ENCODE measurements at regions not wholly inside any gene's neighbourhood (a gene's known extent, or its start where the extent isn't known, plus 50 kb on each side); places are given as distances from the start of the nearest gene placed in this dataset.
A peak's percentile ranks its signal among the peaks of the same experiment; 100 is the strongest.
"Not testable (repeated sequence)": the region's sequence is repeated elsewhere in the genome, so short reads cannot be mapped to it uniquely, and the experiment has no call there.

DNA sequence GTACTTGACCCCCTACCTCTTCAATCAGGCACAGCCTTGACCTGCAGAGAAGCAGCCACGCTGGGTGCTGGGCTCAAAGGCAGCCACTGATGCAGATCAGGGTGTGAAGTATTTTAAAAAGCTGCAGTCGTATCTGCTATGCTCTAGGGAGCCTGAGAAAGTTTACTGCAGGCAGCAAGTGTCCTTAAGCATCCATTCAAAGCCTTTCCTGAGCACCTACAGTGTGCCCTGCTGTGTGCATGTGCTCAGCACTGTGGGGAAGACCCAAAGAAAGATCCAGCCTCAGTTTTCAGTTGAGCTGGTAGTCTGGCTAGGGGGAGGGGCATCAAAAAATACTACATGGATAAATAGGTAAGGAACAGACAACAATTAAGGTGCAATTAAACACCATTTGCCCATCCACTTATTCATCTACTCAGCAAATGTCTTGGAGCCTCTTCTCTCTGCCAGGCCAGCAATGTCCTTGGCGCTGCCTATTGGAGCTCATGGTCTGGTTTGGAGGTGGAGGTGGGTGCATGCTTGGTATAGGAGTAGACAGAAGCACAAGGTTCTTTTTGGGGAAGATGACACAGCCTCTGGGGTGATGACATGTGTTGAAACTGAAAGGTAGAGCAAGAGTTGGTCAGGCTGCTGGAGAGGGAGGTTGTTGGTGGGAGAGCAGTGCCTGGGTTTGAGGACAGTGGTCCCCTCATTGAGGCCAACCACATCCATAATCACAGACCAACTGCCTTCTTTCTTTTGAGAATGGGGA lies 85.9 kb upstream of the PRR23C start:
- intact Hi-C loops (cut with DNase I) = no loop called here
- DNase-seq (ENCODE audit: low spot score) = no peak

DNA sequence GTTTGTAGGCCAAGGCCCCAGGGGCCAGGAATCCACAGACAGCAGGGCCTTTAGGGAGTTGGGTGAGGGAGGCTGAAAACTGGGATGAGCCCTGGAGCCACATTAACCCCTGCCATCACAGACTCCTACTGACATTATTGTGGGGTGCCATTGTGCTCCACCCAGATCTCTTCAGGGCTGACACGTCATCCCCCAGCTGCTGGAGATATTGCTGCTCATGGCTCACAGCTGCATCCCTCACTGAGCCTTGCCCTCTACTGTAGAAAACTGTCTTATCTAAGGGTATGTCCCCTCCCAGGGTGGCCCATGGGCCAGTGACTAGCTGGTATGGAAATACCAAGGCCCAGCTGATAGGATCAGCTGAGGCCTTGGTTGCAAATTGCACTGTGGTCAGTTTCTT lies 87.3 kb upstream of the PRR23C start:
- intact Hi-C loops (cut with DNase I) = no loop called here
- no peak for DNase-seq (ENCODE audit: low spot score)

DNA sequence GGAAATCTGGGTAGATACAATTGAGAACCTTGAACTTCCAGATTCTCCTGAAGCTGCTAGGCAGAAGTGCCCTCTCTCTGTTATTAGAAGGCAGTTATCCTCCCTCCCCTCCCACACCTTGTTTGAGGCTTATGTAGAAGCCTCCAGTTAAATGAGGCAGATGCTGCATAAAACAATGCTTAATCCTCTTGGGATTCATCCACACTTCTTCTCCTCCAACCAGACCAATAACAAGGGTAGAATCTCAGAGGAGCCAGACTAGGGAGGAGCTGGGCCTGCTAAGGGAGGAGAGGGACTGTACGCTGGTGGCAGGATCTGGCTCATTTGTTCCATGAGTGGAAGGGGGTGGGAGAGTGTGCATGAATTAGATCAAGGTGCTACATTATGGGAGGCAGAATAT lies 88.3 kb upstream of the PRR23C start:
- intact Hi-C loops (cut with DNase I) = no loop called here
- DNase-seq (ENCODE audit: low spot score) = no peak

DNA sequence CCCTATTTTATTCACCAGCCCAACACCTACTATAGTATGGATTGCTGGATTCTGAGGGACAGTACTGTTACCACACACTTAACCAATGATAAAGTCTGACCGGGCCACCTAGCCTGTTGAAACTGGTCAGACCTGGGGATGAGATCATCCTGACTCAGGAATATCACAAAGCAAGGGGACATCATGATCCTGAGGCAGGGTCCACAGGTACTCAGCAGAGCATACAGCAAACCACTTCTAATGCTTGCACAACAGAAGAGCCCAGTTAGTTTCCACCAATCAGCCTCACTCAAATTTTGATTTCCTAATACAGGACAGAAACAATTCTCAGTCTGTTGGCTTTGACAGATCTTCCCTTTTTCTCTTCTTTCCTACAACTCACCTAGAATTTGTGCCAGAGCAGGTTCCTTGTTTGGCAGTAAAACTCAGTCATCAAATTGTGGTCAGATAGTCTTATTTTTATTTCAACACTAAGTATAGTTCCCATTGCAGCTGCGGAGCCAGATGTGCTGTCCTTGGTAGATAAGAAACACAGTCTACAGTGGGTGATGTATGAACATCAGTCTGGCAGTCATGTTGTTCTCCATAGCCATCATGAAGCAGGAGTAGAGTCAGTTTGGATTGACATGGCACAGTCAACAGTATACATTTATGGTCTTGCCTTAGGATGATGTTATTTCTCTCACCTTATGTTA lies 90.1 kb upstream of the PRR23C start:
- DNase-seq (ENCODE audit: low spot score) = peak; percentile 9
- intact Hi-C loops (cut with DNase I) = no loop called here

DNA sequence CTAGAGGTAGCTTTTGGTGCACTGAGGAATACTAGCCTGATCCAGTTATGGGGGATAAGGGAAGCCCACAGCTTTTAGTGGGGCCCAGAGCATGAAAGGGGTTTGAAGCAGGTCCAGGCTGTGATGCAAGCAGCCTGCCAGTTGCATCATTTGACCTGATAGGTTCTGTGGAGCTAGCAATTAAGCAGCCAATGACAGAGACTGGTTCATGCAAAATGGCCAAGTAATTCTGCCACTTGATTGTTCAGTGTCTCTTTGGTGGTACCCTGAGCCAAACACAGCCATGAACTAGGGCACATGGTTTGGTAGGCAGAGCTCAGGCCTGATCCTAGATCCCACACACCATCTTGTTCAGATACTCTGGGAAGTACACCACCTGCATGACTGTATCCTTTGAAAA lies 91.0 kb upstream of the PRR23C start:
- intact Hi-C loops (cut with DNase I) = no loop called here
- DNase-seq (ENCODE audit: low spot score) = peak; percentile 12

DNA sequence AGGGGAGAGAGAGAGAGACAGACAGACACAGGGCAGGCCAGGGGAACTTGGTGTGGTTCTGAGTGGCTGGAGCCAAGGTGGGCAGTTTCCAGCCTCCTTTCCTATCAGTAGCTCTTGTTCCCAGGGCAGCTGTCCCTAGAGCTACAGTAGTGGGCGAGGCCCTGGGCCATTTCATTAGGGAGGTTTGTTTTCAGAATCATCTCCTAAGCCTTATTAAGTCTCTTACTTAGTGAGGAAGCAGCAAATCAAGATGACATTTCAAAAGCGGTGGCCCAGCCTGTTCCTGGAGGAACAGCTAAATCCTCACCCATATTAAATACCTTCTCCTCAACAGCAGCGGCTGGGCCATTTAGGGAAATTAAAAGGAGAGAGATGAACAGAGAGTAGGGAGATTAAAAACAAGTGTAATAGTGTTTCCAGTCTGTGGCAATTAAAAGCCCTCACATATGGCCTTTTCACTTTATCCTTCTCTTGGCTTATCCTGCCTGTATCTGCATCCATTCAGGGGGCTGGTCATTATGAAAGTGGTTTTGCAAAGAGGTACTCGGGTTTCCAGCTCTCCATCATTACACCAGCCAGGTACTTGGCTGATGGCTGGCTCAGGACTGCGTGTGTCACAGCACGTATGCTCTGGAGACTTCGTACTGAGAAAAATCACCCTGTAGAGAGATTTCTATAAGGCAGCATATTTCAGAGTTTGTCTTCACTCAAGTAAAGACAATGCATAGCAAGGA lies 91.9 kb upstream of the PRR23C start:
- DNase-seq (ENCODE audit: low spot score) = peak; percentile 31
- intact Hi-C loops (cut with DNase I) = no loop called here

DNA sequence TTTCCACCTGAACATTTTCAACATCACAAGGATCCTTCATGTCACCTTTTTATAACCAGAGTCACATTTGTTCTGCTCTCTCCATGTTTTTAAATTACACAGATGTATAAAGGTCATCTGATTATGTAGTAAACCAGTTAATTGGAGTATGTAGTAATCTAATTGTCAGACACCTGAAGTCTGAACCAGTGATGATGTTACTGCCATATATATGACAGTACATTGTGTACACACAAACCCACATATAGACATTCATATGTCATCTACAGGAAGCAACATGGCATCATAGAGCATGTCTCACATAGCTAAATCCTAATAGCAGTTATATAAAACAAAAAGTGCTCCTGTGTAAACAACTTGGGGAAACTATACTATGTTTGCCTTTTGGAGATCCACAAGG lies 95.9 kb upstream of the PRR23C start:
- intact Hi-C loops (cut with DNase I) = no loop called here

DNA sequence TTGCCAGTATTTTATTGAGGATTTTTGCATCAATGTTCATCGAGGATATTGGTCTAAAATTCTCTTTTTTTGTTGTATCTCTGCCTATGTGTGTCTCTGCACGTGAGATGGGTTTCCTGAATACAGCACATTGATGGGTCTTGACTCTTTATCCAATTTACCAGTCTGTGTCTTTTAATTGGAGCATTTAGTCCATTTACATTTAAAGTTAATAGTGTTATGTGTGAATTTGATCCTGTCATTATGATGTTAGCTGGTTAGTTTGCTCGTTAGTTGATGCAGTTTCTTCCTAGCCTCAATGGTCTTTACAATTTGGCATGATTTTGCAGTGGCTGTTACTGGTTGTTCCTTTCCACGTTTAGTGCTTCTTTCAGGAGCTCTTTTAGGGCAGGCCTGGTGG lies 101.3 kb upstream of the PRR23C start:
- DNase-seq (ENCODE audit: low spot score); intact Hi-C loops (cut with DNase I): not testable (repeated sequence)

More for the DNA sequence above, 95.9 kb upstream of the PRR23C start:
- DNase-seq (ENCODE audit: low spot score) = no peak

DNA sequence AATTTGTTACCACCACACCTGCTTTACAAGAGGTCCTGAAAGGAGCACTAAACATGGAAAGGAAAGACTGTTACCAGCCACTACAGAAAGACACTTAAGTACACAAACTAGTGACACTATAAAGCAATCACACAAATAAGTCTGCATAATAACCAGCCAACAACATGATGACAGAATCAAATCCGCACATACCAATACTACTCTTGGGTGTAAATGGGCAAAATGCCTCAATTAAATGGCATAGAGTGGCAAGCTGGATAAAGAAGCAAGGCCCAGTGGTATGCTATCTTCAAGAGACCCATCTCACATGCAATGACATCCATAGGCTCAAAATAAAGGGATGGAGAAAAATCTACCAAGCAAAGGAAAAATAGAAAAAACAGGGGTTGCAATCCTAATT lies 106.8 kb upstream of the PRR23C start:
- intact Hi-C loops (cut with DNase I) = no loop called here
- no peak for DNase-seq (ENCODE audit: low spot score)

DNA sequence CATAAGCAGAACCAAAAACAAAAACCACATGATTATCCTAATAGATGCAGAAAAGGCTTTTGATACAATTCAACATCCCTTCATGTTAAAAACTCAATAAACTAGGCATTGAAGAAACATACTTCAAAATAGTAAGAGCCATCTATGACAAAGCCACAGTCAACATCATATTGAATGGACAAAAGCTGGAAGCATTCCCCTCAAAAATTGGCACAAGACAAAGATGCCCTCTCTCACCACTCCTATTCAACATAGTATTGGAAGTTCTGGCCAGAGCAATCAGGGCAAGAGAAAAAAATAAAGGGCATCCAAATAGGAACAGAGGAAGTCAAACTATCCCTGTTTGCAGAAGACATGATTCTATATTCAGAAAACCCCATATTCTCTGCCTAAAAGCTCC lies 108.7 kb upstream of the PRR23C start:
- intact Hi-C loops (cut with DNase I); DNase-seq (ENCODE audit: low spot score): not testable (repeated sequence)

DNA sequence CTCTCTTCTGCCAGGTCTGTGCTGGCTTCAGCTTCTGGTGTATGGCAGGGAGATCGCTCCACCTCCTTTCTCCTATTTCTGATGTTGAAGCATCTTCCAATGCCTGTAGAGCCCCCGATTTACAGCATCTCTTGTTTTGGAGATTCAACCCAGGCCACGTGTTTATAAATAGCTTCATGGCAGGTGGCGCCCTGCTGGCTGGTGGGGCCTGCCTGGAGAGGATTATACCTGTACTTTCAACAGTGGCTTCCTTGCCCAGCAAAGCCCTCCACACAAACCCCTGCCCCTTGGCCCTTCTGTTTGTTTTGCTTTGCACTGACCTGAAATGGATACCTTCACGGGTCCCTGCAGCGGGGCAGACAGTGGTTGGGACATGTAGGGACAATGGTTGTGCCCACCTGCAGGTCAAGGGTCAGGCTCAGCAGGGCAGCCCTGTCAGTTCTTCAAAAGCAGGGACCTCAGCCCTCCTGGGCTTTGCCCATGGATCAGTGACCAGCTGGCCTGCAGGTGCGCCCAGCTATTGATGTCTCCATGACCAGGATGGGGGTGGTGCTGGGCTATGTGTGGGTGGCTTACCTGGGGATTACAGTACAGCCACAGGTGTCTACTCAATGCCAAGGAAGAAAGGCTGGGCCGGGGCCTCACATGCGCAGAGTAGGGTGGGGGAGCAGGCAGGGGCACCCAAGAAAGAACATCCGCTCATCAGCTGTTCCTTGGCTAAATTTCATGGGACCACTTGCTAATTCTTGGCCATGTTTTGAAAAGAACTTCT lies 112.7 kb upstream of the PRR23C start:
- intact Hi-C loops (cut with DNase I) = no loop called here
- DNase-seq (ENCODE audit: low spot score) = no peak

DNA sequence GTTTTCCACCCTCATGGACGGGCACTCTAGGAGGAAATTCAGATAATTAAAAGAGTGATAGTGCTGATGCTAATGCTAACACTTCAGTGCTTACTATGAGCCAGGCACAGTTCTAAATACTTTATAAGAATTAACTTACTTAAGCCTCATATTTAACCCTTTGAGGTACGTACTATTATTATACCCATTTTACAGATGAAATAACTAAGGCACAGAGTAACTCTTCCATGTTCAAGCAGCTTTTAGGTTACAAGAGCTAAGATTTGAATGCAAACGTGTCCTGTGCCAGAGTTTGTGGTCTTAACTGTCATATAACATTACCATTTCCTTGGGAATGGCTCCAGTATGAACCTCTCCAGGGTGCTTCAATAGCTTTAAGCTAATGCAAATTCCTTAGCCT lies 114.7 kb upstream of the PRR23C start:
- DNase-seq (ENCODE audit: low spot score) = no peak
- intact Hi-C loops (cut with DNase I) = no loop called here

DNA sequence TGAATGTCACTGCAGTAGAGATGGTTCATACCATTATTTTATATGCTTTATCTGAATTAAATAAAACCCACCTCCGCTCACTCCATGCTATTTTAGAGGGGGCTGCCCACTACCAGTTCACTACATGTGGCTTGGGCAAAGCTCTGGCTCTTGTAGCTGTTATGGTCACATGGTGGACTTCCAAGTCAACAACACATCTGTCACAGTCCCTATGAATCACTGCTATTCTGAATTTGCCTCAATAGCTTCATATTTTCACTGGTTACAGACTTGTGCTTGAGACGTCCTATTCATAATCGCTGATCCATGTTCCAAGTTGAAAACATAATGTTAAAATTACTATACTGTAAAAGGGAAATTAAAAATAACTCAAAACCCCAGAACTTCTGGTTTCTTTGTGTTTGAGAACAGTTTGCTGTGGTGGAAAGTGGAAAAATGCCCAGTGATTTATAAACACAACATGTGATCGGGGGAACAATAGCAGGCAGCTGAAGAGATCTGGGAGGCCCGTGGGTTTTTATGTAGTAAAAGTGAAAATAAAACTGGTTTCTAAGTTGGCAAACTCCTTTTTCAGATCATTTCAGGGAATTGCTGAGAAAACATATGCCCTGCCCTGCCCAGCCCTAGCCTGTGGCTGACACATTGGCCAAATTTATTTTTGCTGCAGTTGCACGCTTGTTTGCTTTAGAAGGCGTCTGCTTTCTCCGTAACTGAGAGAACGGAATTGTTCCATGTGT lies 128.8 kb upstream of the PRR23C start:
- intact Hi-C loops (cut with DNase I) = no loop called here

DNA sequence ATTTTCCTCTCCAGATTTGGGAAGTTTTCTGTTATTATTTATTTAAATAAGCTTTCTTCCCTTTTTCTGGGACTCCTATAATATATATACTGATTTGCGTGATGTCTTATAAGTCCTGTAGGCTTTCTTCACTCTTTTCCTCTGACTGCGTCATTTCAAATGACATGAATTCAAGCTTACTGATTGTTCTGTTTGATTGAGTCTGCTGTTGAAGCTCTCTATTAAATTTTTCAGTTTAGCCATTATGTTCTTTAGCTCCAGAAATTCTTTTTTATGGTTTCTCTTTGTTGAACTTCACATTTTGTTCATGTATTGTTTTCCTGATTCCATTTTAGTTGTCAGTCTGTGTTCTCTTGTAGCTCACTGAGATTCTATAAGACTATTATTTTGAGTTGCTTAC lies 135.8 kb upstream of the PRR23C start:
- intact Hi-C loops (cut with DNase I) = no loop called here
- no peak for DNase-seq (ENCODE audit: low spot score)

More for the DNA sequence above, 128.8 kb upstream of the PRR23C start:
- no peak for DNase-seq (ENCODE audit: low spot score)

DNA sequence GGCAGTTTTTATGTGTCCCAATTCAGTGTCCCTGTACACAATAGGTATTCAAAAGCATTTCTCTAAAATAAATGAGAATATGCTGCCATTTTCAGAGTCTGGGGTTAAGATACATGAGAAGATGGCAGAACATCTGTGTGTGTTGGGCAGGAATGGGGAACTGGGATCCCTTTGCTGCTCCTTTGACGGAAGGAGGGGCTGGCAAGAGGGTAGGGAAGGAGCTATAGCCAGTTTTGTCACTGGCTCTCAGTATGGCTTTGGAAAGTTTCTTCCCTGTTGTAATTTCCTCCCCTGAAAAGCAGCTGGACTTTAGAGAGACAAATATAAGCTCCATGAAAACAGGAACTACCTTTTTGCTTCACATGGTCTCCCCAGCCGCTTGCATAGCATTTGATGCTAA lies 137.5 kb upstream of the PRR23C start:
- no peak for DNase-seq (ENCODE audit: low spot score)

DNA sequence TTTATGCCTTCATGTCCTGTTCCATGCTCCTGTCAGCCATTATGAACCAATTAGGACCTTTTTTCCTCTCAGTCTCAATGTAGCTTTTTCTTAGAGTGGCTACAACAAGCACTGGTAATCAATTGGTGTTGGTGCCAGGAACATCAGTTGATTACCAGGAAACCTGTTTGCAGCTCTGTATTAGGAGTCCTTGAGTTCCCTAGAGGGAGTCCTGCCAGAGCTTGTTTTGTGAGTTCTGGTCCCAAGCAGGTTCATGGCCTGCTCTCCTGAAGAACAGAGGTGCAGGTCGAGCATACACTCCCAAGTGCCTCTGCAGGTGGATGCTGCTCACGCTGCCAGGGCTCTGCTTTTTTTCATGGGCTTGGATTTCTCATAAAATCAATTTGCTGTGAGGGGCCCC lies 137.9 kb upstream of the PRR23C start:
- intact Hi-C loops (cut with DNase I) = no loop called here

More for the DNA sequence above, 137.5 kb upstream of the PRR23C start:
- intact Hi-C loops (cut with DNase I) = no loop called here

DNA sequence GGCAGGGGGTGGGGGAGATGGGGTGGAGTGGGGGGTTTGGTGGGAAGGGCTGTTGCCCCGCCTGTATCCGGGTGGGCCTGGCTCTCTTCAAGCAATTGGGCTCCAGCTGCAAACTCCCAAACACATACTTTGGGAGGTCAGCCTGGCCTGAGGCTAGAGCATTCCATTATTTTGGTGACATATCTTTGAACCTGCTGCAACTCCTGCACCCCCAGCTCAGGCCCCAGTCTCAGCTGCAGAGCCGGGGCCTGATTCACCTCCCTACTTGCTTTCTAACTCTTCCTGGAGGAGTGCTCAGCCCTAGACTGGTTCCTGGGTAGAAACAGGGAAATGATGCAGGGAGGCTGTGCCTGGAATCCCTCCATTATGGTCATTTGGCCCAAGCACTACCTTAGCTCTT lies 140.8 kb upstream of the PRR23C start:
- DNase-seq (ENCODE audit: low spot score) = no peak
- intact Hi-C loops (cut with DNase I) = no loop called here

More for the DNA sequence above, 137.9 kb upstream of the PRR23C start:
- DNase-seq (ENCODE audit: low spot score) = no peak

DNA sequence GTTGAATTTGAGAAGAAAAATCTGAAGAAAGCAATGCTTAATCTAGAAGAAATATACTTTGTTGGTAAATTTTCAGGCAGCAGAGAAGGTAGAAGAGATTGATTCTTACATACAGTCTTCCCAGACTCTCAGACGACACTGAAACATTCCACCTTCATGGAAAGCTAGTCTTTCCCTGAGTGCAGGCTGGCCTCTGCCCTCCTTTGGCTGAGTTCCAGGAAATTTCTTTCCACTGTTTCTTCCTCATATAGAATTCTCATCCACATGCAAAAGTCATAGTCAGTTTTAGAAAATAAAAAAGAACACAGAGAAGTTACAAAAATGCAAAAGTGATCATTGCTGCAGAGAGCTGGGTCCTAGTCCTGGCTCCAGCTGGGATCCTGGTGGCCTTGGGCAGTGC lies 142.5 kb upstream of the PRR23C start:
- intact Hi-C loops (cut with DNase I) = no loop called here
- no peak for DNase-seq (ENCODE audit: low spot score)

DNA sequence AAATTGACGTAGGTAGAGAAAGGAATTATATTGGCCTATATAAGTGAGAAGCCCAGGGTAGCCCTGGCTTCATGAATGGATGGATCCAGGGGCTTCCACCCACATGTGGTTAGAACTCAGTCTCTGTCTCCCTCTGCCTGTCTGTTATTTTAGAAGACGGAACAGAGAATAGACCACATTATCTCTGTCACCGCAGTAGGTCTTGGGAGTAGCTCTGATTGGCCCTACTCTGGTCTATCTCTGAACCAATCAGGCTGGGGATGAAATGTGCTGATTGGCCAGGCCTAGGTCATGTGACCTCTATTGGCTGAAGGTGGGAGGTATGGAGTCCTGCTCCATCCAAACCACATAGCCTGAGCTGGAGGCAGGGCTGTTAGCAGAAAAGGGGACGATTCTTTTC lies 143.0 kb upstream of the PRR23C start:
- intact Hi-C loops (cut with DNase I) = no loop called here
- DNase-seq (ENCODE audit: low spot score) = no peak
